CD4-positive, alpha-beta memory T cell (primary cell): ENCODE measurements at regions not wholly inside any gene's neighbourhood (a gene's known extent, or its start where the extent isn't known, plus 50 kb on each side); places are given as distances from the start of the nearest gene placed in this dataset.

Source experiments
- CTCF ChIA-PET: fragments of 350-600 bp; sonication (Branson Sonifier 250); formaldehyde crosslinking; loops from one replicate; lab custom pipeline; 2021; ENCODE audit warnings: inconsistent platforms; ENCODE audit not compliant: partially characterized antibody; lab: Charles Lee
- POLR2A ChIA-PET: fragments of 350-600 bp; sonication (Branson Sonifier 250); formaldehyde crosslinking; loops from one replicate; lab custom pipeline; 2021; ENCODE audit not compliant: partially characterized antibody; lab: Charles Lee
- DNase-seq, 5 donors: peaks; one replicate each; pipeline versions ENCODE4 v3.0.0 to v3.0.0-alpha.2; 2020 to 2022; ENCODE audit warnings: mixed read lengths in 1 of 5
- H3K27ac ChIP-seq: one replicate; pipeline ENCODE4 v1.7.0; 2013; ENCODE audit warnings: low read depth, low read length
- H3K27me3 ChIP-seq: 2 replicates; pipeline ENCODE4 v1.7.0; 2013; ENCODE audit warnings: mild to moderate bottlenecking, low read length, moderate library complexity; ENCODE audit not compliant: insufficient read depth
- H3K36me3 ChIP-seq: 2 replicates; pipeline ENCODE4 v1.7.0; 2013; ENCODE audit warnings: mild to moderate bottlenecking, low read length, moderate library complexity; ENCODE audit not compliant: insufficient read depth
- H3K4me1 ChIP-seq: 2 replicates; pipeline ENCODE4 v1.7.0; 2013; ENCODE audit warnings: mild to moderate bottlenecking, low read length, moderate library complexity; ENCODE audit not compliant: insufficient read depth
- H3K4me3 ChIP-seq, 2 donors: one replicate each; pipeline ENCODE4 v1.7.0; 2013; ENCODE audit warnings: low read length in 2 of 2, mild to moderate bottlenecking in 1 of 2
- H3K9me3 ChIP-seq, 2 donors: one replicate each; pipeline ENCODE4 v1.7.0; 2013; ENCODE audit warnings: low read length in 2 of 2, control low read depth in 1 of 2; ENCODE audit not compliant: control insufficient read depth in 1 of 2
- H3K27ac Mint-ChIP-seq, 7 donors: one replicate each; pipeline ENCODE4 v1.8.0; 2020 to 2021; ENCODE audit warnings: mixed read lengths in 7 of 7, mild to moderate bottlenecking in 6 of 7, inconsistent platforms in 3 of 7, moderate library complexity in 3 of 7
- H3K27me3 Mint-ChIP-seq, 2 donors: one replicate each; pipeline ENCODE4 v1.8.0; 2020 to 2021; ENCODE audit warnings: mixed read lengths in 2 of 2
- H3K36me3 Mint-ChIP-seq, 2 donors: one replicate each; pipeline ENCODE4 v1.8.0; 2020 to 2021; ENCODE audit warnings: mixed read lengths in 2 of 2, inconsistent platforms in 1 of 2, mild to moderate bottlenecking in 1 of 2
- H3K4me1 Mint-ChIP-seq, 4 donors: one replicate each; pipeline ENCODE4 v1.8.0; 2020 to 2021; ENCODE audit warnings: mixed read lengths in 4 of 4, mild to moderate bottlenecking in 1 of 4
- H3K4me3 Mint-ChIP-seq, 8 donors: one replicate each; pipeline ENCODE4 v1.8.0; 2020 to 2021; ENCODE audit warnings: mixed read lengths in 8 of 8, mild to moderate bottlenecking in 7 of 8, moderate library complexity in 6 of 8, inconsistent platforms in 3 of 8
- H3K9me3 Mint-ChIP-seq, 8 donors: one replicate each; pipeline ENCODE4 v1.8.0; 2020 to 2021; ENCODE audit warnings: mixed read lengths in 8 of 8, mild to moderate bottlenecking in 5 of 8, inconsistent platforms in 3 of 8, moderate library complexity in 1 of 8
- intact Hi-C: fragments of 100-400 bp; cut with micrococcal nuclease; formaldehyde crosslinking; loops from one replicate; pipeline ENCODE4 v1.15.1; 2023

- H3K4me1 ChIP-seq: no peaks in the 10 kb centered on the region
- no peak overlapping the region for H3K27ac ChIP-seq
- no peak for DNase-seq
- H3K36me3 ChIP-seq: no peaks in the 10 kb centered on the region
- H3K27me3 ChIP-seq: no peaks in the 10 kb centered on the region
- intact Hi-C loops: no loop called here
- POLR2A ChIA-PET: no interaction called here
- Mint-ChIP-seq H3K27me3 (peaks cover 0 to 5% of the 10 kb centered on the region in 2 donors), H3K4me3 (no peak overlapping the region), H3K27ac (no peak overlapping the region), H3K4me1 (no peaks in the 10 kb centered on the region), H3K9me3 (peaks cover 0 to 9% (median under 1%) of the 10 kb centered on the region in 8 donors), H3K36me3 (no peaks in the 10 kb centered on the region)
- H3K4me3 ChIP-seq: no peak overlapping the region
- CTCF ChIA-PET: interaction anchor here (1.5 kb wide), 1 partner anchor 10 kb away, joined by 3 read pairs; no protein-coding TSS in a partner anchor
- H3K9me3 ChIP-seq: no peaks in the 10 kb centered on the region
Observed at GRCh38 chr1:178031856-178032320, 62.0 kb upstream of the RASAL2 start.

- no peak overlapping the region for H3K4me3 Mint-ChIP-seq
- ChIA-PET POLR2A (no interaction called here), CTCF (interaction anchor here (1.5 kb wide), 1 partner anchor 9 kb away, joined by 3 read pairs; no protein-coding TSS in a partner anchor)
- Histone ChIP-seq H3K4me1 (no peaks in the 10 kb centered on the region), H3K4me3 (no peak overlapping the region), H3K36me3 (no peaks in the 10 kb centered on the region), H3K9me3 (no peaks in the 10 kb centered on the region), H3K27me3 (no peaks in the 10 kb centered on the region), H3K27ac (no peak overlapping the region)
- no peak overlapping the region for H3K27ac Mint-ChIP-seq
- H3K9me3 Mint-ChIP-seq: peaks cover 0 to 13% (median 4%) of the 10 kb centered on the region in 8 donors
- no peaks in the 10 kb centered on the region for H3K36me3 Mint-ChIP-seq
- intact Hi-C loops: no loop called here
- H3K4me1 Mint-ChIP-seq: no peaks in the 10 kb centered on the region
- DNase-seq: no peak
- H3K27me3 Mint-ChIP-seq: peaks cover 0 to 8% of the 10 kb centered on the region in 2 donors
Observed at GRCh38 chr1:178033019-178033418, 60.9 kb upstream of the RASAL2 start.

- CTCF ChIA-PET: no interaction called here
- no peaks in the 10 kb centered on the region for H3K27me3 ChIP-seq
- H3K4me3 Mint-ChIP-seq: no peak overlapping the region
Observed at GRCh38 chr1:178034676-178035075, 59.2 kb upstream of the RASAL2 start.

GRCh38 chr1:178036090-178036489 lies 57.8 kb upstream of the RASAL2 start:
- no peak overlapping the region for H3K27ac Mint-ChIP-seq
- H3K27me3 Mint-ChIP-seq: peaks cover 0 to 8% of the 10 kb centered on the region in 2 donors
- intact Hi-C loops: no loop called here
- peaks cover 0 to 26% (median 10%) of the 10 kb centered on the region in 8 donors for H3K9me3 Mint-ChIP-seq
- POLR2A ChIA-PET: no interaction called here
- no peaks in the 10 kb centered on the region for H3K9me3 ChIP-seq
- no peaks in the 10 kb centered on the region for H3K4me1 Mint-ChIP-seq
- no peak overlapping the region for H3K27ac ChIP-seq
- no peak overlapping the region for H3K4me3 ChIP-seq
- H3K36me3 ChIP-seq: no peaks in the 10 kb centered on the region
- H3K36me3 Mint-ChIP-seq: no peaks in the 10 kb centered on the region
- H3K4me3 Mint-ChIP-seq: no peak overlapping the region
- CTCF ChIA-PET: no interaction called here
- no peaks in the 10 kb centered on the region for H3K4me1 ChIP-seq
- no peak for DNase-seq
- no peaks in the 10 kb centered on the region for H3K27me3 ChIP-seq

More at GRCh38 chr1:178034676-178035075, 59.2 kb upstream of the RASAL2 start:
- Histone ChIP-seq H3K36me3 (no peaks in the 10 kb centered on the region), H3K9me3 (no peaks in the 10 kb centered on the region), H3K4me3 (no peak overlapping the region), H3K4me1 (no peaks in the 10 kb centered on the region), H3K27ac (no peak overlapping the region)
- intact Hi-C loops: no loop called here
- Mint-ChIP-seq H3K4me1 (no peaks in the 10 kb centered on the region), H3K27ac (no peak overlapping the region), H3K9me3 (peaks cover 0 to 16% (median 6%) of the 10 kb centered on the region in 8 donors), H3K27me3 (peaks cover 0 to 8% of the 10 kb centered on the region in 2 donors), H3K36me3 (no peaks in the 10 kb centered on the region)
- POLR2A ChIA-PET: no interaction called here
- DNase-seq: no peak

GRCh38 chr1:178037510-178038253 lies 56.2 kb upstream of the RASAL2 start:
- peaks cover 0 to 33% (median 12%) of the 10 kb centered on the region in 8 donors for H3K9me3 Mint-ChIP-seq
- peaks cover 0 to 8% of the 10 kb centered on the region in 2 donors for H3K27me3 Mint-ChIP-seq
- Histone ChIP-seq H3K9me3 (no peaks in the 10 kb centered on the region), H3K36me3 (no peaks in the 10 kb centered on the region), H3K4me1 (no peaks in the 10 kb centered on the region), H3K27me3 (no peaks in the 10 kb centered on the region), H3K27ac (no peak overlapping the region), H3K4me3 (no peak overlapping the region)
- ChIA-PET CTCF (no interaction called here), POLR2A (interaction anchor here (0.7 kb wide), 1 partner anchor 412 kb away, joined by 3 read pairs; no protein-coding TSS in a partner anchor)
- H3K36me3 Mint-ChIP-seq: no peaks in the 10 kb centered on the region
- no peak overlapping the region for H3K4me3 Mint-ChIP-seq
- intact Hi-C loops: no loop called here
- H3K27ac Mint-ChIP-seq: no peak overlapping the region
- no peaks in the 10 kb centered on the region for H3K4me1 Mint-ChIP-seq
- no peak for DNase-seq

GRCh38 chr1:178038372-178038771 lies 55.5 kb upstream of the RASAL2 start:
- Mint-ChIP-seq H3K9me3 (peaks cover 0 to 33% (median 12%) of the 10 kb centered on the region in 8 donors), H3K27me3 (peaks cover 0 to 8% of the 10 kb centered on the region in 2 donors), H3K36me3 (no peaks in the 10 kb centered on the region), H3K27ac (no peak overlapping the region), H3K4me3 (no peak overlapping the region), H3K4me1 (no peaks in the 10 kb centered on the region)
- Histone ChIP-seq H3K27ac (no peak overlapping the region), H3K4me1 (no peaks in the 10 kb centered on the region), H3K27me3 (no peaks in the 10 kb centered on the region), H3K4me3 (no peak overlapping the region), H3K36me3 (no peaks in the 10 kb centered on the region), H3K9me3 (no peaks in the 10 kb centered on the region)
- ChIA-PET POLR2A (no interaction called here), CTCF (no interaction called here)
- intact Hi-C loops: no loop called here
- no peak for DNase-seq

- Mint-ChIP-seq H3K36me3 (no peaks in the 10 kb centered on the region), H3K4me1 (no peaks in the 10 kb centered on the region), H3K4me3 (no peak overlapping the region), H3K9me3 (peaks cover 0 to 30% (median 12%) of the 10 kb centered on the region in 8 donors), H3K27ac (no peak overlapping the region), H3K27me3 (peaks cover 0 to 8% of the 10 kb centered on the region in 2 donors)
- POLR2A ChIA-PET: no interaction called here
- no peaks in the 10 kb centered on the region for H3K9me3 ChIP-seq
- no peak overlapping the region for H3K4me3 ChIP-seq
- CTCF ChIA-PET: no interaction called here
- no peak for DNase-seq
- H3K36me3 ChIP-seq: no peaks in the 10 kb centered on the region
- H3K27me3 ChIP-seq: no peaks in the 10 kb centered on the region
- no peak overlapping the region for H3K27ac ChIP-seq
- intact Hi-C loops: no loop called here
- H3K4me1 ChIP-seq: no peaks in the 10 kb centered on the region
Observed at GRCh38 chr1:178039891-178040290, 54.0 kb upstream of the RASAL2 start.
